HG02884 (cell line): ENCODE measurements at regions not wholly inside any gene's neighbourhood (a gene's known extent, or its start where the extent isn't known, plus 50 kb on each side); places are given as distances from the start of the nearest gene placed in this dataset.
A peak's percentile ranks its signal among the peaks of the same experiment; 100 is the strongest.
"Not testable (repeated sequence)": the region's sequence is repeated elsewhere in the genome, so short reads cannot be mapped to it uniquely, and the experiment has no call there.

ENCODE experiments used
- ATAC-seq: cut with Tn5 transposase; IDR thresholded peaks from one replicate; pipeline ENCODE4 v1.9.1; 2021; ENCODE audit warnings: mild to moderate bottlenecking, moderate library complexity; ENCODE audit not compliant: unreplicated experiment

DNA sequence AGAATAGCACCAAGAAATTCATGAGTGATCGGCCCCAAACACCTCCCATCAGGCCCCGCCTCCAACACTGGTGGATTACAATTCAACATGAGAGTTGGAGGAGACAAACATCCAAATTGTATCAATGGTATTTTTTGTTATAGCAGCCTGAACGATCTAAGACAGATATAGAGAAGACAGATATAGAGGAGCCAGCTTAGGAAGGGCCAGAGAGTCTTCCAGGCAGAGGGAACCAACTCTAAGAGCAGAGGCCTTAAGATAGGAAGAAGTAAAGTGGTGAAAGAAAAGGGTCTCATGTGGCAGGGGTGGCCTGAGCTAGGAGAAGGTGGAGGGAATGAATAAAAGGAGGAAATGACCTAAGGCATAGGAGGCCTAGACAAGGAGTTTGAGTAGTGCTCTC, 158.8 kb upstream of the TBL1XR1 start:
- ATAC-seq: no peak

DNA sequence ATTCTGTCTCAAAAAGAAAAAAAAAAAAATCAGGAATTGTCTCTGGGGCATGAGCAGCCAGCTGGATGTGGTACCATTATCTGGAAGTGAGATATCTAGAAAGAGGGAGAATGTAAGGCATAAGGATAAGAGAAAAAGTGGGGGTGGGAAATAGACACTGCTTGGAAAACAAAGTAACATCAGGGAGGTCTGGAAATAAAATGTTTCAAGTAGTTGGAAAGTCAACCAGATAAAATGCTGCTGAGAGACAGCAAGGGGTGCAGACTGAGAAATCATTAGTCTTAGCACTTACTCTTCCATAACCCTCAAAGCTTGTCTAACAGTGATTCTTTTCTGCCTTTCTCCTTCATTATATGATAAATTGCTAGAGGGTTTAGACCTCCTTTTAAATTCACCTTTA, 159.7 kb upstream of the TBL1XR1 start:
- ATAC-seq: no peak

DNA sequence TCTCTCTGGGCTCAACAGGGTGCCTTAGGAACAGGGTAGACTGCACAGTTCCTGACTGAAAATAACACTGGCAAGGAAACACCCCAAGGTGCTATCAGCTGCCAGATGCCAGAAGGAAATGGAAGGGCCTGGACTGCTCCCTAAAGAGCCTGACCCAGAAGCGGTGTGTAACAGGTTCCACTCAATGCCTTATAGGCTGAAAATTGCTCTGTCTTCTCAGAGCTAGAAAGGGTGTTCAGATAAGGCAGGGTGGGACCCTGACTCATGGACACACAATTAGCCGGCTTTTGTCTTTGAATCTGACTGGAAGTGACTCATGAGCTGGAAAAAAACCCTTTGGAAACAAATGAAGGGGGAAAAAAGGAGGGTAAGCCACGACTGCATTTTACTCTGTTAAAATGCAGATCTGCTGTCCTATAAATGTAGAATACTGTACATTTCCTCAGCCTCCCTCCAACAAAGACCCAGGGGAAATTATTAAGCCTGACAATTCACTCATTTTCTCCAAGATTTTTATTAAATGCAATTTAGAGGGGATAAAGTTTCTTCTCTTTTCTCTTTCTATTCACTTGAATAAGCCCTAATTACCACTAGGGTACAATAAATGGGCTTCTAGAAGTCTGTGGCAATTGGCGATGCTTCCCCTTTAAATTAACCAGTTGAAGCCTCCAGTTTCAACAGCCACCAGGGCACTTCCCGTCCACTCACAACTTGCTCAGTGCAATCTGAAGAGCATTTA, 160.2 kb upstream of the TBL1XR1 start:
- no peak for ATAC-seq

DNA sequence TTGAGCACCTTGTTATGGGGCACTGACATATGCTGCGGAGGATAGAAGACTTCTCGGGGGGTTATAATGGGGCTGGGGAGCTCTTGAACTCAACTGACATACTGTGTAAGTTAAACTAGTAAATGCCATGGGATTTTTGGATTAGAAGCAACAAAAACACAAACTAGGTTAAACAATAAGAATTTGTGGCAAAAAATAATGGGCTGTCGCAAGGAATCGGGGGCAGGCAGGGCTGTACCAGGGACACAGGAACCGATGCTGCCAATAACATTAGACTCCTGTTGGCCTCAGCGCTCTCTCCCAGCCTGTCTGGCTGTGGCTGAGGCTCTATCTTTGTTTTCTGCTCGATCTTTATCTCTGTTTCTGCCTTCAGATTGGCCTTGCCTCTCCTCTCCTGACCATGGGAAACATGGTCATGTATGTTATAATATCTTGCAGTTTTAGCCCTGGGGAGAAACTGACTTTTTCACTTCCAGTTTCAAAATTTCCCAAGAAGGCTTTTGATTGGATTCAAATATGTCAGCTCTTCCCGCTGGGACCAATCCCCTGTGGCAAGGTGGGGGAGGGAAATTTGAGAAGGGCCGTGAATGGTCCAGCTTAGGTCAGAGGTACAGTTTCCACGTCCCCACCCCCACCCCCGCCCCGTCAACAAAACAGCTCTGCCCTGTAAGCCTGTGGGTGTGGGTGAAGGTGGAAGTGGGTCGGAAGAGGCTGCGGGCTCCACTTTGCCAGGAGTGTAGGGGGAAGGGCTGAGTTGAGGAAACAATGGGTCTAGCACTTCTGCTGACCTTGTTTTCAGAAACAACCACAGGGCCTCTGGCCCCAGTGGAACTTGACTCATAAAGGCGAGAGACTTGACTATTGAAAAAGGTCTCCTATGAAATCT, 161.1 kb upstream of the TBL1XR1 start:
- peak; percentile 39 for ATAC-seq

DNA sequence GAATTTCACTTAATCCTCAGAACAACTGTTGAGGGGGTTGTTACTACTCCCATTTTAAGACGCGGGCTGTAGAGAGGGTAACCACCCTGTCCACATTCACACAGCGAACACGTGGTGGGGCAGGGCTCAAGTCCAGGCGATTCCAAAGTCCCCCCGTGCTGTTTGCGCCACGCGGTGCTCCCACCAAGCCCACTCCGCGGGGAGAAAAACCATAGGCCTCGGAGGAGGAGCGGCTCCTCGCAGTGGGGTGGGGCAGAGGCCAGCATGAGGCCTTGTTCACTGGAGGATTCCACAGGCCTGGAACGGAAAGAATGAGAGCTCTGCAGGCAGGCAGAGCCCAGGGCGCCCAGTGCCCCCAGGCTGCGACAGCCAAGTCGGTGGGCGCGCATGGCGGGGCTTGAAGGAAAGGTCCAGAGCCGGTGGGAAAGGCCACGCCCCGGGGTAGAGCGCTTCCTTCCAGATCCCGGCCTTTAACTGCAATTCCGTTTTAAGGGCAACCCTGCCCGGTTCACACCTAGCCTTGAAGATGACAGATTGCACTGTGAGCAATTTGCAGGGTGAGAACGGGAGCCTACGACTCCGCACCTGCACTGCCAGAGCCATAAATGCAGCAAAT, 161.8 kb upstream of the TBL1XR1 start:
- peak; percentile 11 for ATAC-seq

DNA sequence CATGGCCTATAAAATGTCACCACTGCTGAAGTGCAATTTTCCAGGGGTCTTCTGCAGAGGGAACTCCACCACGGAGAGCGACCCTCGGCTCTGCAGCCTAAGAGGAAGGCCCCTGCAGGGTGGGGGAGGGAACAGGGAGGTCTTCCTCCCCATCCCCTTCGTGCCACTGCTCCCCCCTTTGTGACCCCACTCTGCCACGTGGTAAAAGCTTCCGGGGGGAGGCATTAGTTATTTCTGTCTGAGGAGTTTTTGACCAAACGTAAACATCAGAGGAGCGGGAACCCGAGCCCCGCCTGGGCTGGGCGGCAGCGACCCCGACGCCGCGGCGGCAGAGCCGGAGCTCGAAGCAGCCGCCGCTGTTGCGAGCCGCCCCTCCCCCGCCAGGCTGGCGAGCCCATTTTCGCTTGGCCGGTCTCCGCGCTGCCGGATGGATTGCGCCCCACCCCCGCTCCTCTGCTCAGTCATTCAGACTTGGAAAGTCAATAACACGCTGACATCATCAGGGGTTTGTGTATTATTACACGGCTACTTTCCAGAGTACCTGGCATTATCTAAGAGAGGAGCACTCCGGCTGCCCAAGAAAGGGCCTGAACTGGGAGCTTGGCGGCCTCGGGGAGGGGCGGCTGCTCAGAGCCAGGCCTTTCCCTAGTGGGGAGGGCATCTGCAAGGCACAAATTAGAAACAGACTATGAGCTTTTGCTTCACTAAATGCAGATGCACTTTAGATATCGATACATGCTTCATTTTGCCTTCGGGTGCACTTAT, 162.5 kb upstream of the TBL1XR1 start:
- ATAC-seq: peak; percentile 69

DNA sequence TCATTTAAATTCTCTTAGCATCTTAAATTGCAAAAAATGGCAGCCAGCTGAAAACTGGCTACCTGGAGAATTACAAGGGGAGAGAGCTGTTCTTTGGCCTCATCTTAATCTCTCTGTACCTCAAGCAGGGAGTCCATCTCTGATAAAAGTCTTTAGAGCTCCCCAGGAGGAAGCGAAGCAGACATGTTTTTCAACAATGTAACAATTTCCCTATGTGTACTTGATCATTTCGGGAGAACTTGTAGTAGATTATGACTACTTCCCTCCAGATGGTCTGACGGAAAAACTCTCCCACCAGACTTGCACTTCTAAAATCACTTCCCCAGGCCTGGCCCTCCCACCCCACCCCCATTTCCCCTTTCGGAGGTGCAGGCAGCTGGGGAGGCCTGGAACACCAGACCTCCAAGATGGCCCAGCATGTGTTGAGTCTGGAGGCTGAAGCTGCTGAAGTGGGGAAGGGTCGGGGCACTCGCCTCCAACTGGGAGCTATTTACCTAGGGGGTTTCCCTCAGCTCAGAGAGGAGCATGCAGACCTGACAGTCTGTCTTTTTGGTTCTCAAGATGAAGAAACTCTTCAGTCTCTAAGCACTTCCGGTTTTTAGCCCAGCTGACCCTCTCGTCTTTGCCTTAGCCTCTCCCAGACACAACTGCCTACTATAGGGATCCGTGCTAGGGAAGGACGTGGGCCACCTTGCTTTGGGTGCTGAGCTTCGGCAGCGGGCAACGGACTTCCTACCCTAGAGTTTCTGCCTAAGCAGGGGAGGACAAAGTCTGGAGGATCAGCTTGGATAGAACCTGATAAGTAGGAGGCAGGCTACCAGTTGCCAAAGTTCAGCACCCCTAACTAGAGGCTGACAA, 164.0 kb upstream of the TBL1XR1 start:
- no peak for ATAC-seq

DNA sequence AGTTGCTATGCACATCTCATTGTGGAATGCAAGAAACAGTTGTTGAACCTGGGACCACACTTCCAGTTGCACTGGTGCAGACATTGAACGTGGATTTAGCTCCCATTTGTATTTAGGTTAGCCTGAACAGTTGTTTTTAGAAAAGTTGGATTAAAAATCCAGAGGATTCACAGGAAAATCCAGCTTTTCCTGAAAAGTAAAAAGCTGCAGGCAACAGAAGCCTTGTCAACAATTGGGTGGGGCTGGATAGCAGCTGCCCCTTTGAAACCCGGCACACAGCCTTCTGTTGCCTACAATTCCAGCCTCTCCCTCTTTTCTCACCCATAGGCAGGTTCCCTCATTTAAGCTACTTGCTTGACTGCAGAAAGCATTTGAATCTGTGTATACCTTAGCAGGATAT, 165.3 kb upstream of the TBL1XR1 start:
- no peak for ATAC-seq

DNA sequence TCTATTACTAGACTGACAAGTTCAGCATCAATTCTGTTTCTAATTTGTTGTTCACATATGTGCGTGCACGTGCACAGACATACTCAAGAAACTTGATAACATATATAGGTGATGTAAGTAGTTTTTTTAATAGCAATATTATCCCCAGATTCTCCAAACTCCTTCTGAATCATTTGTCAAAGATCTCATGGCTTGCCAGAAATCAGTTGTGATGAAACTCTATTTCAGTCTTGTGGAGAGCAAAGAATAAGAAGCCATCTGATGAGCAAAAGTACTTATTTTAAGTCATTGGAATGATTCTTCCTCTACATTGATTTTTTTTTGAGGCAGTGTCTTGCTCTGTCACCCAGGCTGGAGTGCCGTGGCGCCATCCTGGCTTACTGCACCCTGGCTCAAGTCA, 167.0 kb upstream of the TBL1XR1 start:
- ATAC-seq: no peak

DNA sequence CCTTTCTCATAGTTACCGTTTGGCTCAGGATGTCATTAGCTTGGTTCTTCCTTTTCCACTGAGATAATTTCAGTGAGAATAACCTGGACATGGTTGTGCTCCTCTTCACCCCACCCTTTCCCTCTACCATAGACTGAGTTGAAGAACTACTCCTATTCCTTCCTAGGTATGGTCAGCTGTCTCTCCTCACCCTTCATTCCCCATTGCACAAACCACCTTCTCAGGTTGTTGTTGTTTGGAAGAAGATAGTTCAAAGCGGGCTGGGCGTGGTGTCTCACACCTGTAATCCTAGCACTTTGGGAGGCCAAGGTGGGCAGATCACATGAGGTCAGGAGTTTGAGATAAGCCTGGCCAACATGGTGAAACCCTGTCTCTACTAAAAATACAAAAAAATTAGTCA, 168.0 kb upstream of the TBL1XR1 start:
- not testable (repeated sequence) for ATAC-seq

DNA sequence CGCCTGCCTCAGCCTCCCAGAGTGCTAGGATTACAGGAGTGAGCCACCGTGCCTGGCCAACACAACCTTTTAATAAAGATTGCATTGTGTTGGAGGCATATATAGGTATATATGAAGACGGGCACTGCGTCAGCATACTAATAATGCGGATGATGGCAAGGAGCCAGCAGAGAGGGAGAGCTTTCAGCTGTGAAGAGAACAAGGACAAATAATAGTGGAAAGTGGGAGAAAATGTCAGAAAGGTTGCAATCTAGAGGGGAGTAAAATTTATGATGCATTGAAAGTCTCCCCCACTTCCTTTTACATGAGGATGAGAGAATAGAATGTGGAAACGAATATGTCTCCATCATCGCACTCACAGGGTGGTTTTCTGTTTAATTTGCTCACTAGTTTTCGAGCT, 170.5 kb upstream of the TBL1XR1 start:
- ATAC-seq: no peak

DNA sequence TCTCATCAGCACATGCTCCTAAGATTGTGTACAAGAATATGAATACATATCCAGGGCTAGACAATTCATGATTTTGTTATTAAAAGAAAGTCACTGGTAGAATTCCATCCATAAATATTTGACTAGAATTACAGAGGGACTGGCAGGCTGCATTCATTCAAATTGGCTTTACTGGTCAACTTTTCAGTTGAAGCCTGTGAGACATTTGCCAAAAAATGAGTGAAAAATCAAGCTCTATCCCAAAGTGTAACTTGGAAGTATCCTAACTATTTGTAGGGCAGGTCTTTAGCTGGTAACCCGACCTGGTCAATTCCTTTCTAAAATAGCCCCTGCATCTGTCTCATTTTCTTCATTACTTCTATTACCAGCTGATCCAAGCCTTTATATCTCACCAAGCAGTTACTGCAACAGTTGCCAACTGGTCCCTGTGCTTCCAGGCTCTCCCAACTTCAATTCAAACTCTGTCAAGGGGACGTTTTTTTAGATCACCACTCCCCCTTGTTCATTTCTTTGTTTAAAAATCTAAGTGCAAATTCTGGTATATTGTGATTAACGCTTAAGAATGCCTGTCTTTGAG, 173.1 kb upstream of the TBL1XR1 start:
- no peak for ATAC-seq

DNA sequence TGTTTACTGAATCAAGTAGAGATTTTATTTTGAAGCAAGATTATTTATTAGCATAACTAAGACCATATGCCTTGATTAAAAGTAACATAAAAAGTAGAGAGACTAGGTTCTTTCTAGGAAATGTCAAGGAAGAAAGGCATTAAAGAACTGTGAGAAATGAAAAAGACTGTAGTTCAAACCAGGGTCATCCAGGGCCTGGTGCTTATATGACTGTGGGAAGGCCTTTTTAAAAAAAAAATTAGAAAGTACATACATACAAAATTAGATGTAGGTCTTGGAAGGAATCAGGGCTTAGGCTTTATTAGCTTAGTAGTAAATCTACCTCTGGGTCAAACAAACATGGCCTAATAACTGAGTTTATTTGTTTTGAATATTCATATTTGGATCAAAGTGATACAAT, 173.9 kb upstream of the TBL1XR1 start:
- no peak for ATAC-seq

DNA sequence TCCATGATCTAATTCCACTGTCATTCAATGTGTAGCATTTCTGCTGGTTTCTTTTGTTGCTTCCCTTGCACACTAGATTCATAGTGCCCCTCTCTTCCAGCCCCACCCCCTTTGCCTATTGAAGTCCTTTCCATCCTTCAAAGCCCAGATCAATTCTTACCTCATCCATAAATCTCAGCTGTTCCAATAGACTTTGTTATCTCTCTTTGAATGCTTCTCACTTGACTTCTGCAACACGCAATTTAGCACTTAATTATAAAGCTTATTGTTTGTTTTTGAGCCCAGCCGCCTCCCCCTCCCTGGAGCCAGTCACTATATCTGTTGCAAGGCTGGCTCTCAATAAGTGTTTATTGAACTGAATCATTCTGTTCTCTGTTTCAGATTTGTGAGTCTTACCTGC, 174.6 kb upstream of the TBL1XR1 start:
- no peak for ATAC-seq

DNA sequence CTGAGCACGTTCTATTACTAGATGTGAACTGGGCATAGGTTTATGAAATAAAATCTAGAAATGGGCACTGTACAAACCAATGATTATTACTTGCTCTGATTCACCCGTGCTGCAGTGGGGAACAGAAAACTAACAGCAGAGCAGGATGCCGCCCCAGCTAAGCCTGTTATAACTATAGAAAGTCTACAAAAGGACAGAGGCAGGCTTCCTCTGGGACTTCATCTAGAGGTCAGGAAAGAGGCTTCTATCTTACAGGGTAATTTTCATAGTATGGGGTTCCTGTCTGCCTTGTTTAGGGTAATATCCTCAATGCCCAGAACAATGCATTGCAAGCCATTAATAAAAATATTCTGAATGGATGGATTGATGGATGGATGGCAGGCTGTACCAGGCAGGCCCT, 177.0 kb upstream of the TBL1XR1 start:
- ATAC-seq: no peak

DNA sequence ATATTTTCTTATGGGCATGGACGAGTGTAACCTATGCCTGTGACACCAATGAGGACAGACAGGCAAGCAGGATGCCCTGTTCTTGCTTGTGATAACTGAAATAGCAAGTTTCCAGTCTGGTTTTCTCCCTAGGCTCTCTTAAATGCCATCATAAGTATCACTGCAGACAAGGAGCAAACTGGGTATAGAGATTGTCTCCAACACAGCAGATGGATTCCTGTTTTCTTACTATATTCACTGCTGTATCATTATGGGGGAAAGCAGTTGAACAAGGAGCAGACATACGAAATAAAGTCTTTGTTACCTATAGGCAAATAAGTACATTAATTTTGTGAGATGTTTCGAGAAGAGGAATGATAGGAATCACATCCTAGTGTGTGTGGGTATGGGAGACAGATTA, 178.0 kb upstream of the TBL1XR1 start:
- ATAC-seq: no peak

DNA sequence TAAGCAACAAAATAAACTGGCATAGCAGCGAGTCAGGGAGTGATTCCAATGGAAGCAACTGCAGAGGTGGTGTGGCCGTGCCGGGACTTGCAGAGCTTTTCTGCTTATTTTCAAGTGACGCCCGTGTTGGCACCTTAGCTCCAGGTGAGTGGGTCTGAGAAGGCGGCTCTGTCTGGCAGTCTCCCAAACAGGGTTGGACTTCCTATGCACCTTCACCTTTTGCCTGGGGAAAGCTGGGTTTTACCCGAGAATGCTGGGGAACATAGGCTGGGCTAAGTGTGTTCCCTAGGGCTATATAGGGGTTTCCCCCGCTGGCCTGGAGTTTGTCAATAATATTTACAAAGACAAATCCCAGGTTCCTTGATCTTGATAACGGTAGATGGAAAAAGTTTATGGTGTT, 179.9 kb upstream of the TBL1XR1 start:
- no peak for ATAC-seq

DNA sequence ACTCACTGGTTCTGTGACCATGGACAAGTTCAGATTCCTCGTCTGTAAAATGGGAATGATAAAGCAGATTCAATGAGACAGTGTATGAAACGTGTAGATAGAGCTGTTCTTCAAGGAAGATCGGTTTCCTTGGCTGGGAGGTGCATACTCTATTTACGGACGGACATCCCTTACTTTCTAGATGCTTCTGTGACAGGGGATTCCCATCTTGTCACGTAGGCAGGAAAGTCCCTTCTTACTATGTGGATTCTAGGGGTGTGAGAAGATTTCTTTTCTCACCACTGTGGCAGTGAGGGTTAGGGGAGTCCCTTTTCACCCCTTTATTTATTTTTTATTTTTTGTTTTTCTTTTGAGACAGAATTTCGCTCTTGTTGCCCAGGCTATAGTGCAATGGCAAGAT, 180.9 kb upstream of the TBL1XR1 start:
- no peak for ATAC-seq

DNA sequence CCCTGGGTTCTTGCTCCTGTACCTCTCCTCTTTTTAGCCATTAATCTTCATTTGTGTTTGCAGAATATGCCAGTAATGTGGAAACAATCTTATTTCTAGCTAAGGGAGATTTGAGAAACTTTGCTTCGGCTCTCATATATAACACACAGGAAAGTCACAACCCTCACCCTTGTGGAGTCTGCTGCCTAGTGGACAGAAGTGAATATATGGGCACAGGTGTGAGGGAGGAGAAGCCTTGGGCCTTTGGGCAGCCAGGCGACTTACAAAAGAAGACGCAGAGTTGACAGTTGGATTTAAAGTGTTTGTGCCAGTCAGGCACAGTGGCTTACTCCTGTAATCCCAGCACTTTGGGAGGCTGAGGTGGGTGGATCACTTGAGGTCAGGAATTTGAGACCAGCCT, 181.8 kb upstream of the TBL1XR1 start:
- no peak for ATAC-seq

DNA sequence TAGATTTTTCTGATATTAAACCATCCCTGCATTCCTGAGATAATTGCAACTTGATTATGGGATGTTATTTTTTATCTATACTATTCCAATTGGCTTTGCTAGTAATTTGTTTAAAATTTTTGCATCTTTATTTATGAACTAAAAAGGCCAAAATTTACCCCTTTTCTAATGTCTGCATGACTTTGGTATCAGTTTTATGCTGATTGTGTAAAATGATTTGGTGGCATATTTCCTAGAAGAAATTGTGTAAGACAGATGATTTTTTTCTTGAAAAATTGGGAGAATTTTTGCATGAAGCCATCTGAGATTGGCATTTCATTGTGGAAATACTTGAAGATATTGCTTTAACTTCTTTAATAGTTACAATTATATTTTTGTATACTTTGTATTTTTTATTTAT, 183.8 kb upstream of the TBL1XR1 start:
- no peak for ATAC-seq
